ENCODE measurements at regions not wholly inside any gene's neighbourhood (a gene's known extent, or its start where the extent isn't known, plus 50 kb on each side); places are given as distances from the start of the nearest gene placed in this dataset.

GRCh38 chr12:128138125-128138524 is 128.8 kb upstream of the TMEM132C start:
- no peak for DNase-seq (ENCODE audit: low read depth)

DNA sequence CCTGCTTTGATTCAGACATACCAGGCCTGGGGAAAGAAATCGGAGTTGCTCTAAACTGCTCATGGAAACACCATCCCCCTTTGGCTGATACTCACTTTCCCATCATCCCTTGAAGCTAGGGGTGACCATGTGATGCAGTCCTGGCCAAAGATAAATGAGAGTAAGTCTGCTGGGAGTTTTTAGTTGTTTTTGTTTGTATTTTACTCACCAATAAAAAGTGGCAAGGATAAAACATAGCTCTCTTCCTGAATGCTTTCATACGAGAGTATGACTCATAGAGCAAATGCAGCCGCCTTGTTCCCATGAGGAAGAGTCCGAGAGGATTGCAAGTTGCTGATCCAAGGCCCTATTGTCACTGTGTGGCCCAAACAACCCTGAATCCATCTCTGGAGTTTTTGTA is 126.4 kb upstream of the TMEM132C start:
- no peak for DNase-seq (ENCODE audit: low read depth)

- no peak for DNase-seq (ENCODE audit: low read depth)
Observed at GRCh38 chr12:128150961-128151360, 116.0 kb upstream of the TMEM132C start.

DNA sequence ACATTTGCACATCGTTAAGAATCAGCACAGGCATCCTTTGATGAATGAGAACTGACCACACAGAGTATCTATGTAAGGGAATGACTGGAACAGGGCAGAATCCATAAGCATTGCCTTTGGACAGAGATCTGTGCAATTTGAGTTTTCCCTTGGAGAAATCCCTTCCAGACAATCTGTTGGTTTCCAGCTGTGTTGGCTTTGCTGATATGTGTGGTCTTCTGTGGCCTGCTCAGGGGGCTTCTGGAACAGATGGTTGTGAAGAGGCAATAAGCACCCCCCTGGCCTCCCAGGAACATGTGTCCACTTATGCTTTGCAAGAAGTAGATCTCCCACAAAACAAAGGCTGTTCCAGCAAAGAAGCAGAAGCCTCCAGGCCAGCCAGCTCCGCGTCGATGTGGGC is 111.4 kb upstream of the TMEM132C start:
- DNase-seq (ENCODE audit: low read depth), result no peak

DNA sequence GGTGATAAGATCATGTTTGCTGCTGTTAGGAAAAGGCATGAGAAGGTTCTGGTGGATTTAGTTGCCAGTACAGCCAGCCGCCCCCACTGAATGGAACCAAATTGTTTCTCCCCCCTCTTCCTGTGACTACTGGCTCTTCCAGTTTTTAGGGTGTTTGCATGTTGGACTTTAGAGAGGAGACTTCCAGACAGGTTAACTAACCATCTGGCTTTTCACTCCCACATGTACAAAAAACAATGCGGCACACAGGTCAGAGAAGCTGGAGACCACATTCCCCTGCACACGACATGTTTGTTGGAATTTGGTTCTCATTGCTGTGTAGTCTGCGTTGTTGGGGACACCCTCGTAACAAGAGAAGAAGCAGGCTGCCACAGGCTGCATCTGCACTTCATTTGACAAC is 103.9 kb upstream of the TMEM132C start:
- no peak for DNase-seq (ENCODE audit: low read depth)

DNA sequence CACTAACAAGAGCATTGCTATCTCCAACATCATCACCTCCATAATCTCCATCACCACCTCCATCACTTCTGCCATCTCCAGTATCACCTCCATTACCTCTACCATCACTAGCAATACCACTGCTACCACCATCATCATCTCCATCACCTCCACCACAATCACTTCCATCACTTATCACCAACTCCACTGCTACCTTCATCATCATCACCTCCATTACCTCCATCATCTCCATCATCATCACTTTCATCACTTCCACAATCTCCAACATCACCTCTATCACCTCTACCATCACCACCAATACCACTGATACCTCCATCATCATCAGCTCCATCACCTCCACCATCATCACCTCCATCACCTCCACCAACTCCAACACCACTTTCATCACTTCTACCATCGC is 102.4 kb upstream of the TMEM132C start:
- no peak for DNase-seq (ENCODE audit: low read depth)

DNA sequence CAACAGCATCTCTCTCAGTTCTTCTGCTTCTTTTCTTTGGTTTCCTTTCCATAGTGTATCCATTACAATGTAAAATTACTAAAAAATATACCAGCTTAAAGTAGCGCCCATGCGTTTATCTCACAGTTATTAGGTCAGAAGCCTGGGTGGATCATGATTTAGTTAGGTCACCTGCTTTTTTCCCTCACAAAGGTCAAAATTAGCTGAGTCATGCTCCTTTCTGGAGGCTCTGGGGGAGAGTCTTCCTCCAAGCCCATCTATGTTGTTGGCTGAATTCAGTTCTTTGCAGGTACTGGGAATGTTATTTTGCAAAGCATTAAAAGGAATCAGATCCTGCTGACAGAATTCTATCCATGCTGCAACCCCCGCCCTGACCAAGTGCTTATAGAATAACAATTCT is 101.6 kb upstream of the TMEM132C start:
- DNase-seq (ENCODE audit: low read depth), result no peak

GRCh38 chr12:128168273-128168672 is 98.7 kb upstream of the TMEM132C start:
- no peak for DNase-seq (ENCODE audit: low read depth)

DNA sequence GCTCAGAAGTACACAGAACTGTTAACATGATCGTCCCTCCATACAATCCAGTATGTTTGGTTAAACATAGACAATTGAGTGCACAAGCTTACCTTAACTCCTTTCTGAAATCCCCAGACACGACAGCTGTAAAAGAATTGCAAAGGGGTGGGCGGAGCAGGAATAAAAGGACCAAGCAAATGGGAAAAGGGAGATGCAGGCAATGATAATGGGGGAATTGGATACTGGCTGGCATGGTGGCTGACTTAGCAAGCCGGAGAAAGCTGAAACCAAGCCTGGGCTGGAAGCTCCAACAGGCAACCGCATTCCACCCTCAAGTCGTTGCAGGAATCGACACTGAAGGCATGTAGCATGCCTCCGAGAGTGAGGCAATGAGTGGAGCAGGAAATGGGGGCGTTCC is 96.8 kb upstream of the TMEM132C start:
- no peak for DNase-seq (ENCODE audit: low read depth)

- no peak for DNase-seq (ENCODE audit: low read depth)
Observed at GRCh38 chr12:128178565-128178964, 88.4 kb upstream of the TMEM132C start.

DNA sequence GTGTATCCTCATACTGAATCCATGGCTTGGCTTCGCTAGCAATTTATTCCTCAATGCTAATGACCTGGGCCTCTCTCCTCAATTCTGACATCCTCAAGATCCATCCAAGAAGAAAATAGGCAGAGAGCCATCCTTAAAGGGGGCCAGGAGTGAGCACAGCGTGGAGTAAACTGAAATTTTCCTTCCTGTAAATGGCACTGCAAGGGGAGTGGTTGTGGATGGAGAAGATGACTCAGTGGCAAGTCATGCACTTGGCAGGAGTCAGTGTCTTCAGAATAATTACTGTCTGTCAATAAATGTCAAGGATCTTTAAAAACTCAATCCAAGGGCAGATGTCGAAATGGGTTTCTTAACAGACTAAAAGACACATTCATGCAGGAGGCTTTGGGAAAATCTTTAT is 88.0 kb upstream of the TMEM132C start:
- no peak for DNase-seq (ENCODE audit: low read depth)

- DNase-seq (ENCODE audit: low read depth), result no peak
Observed at GRCh38 chr12:128180166-128180565, 86.8 kb upstream of the TMEM132C start.

DNA sequence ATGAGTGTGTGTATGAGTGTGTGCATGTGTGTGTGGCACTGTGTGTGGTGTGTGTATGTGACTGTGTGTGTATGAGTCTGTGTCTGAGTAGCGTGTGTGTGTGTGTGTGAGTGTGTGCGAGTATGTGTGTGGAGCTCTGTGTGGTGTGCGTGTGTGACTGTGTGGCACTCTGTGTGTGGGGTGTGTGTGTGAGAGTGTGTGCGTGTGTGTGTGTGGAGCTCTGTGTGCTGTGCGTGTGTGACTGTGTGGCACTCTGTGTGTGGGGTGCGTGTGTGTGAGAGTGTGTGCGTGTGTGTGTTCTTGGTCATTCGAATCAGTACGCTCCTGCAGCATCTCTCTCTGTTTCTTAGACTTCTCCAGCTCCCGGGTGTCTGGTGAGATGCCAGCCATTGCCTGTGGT is 76.9 kb upstream of the TMEM132C start:
- DNase-seq (ENCODE audit: low read depth), result no peak

DNA sequence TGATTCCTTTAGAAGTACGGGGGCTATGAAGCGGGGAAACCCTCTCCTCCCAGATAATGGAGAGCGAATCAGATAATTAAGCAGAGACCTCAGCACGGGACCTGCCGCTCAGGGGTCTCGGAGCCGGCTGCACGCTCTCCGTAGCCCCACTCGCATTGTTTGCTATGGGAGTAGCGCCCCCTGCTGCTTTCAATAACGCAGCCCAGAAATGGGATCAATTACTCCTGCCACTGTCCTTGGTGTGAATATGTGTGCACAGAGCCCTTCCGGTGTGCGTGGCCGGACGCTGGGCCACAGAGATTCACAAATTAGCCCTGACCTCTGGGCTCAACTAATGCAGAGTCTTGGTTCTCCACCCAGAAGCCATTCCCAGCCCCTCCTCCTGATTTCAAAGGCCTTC is 76.4 kb upstream of the TMEM132C start:
- DNase-seq (ENCODE audit: low read depth), result no peak

DNA sequence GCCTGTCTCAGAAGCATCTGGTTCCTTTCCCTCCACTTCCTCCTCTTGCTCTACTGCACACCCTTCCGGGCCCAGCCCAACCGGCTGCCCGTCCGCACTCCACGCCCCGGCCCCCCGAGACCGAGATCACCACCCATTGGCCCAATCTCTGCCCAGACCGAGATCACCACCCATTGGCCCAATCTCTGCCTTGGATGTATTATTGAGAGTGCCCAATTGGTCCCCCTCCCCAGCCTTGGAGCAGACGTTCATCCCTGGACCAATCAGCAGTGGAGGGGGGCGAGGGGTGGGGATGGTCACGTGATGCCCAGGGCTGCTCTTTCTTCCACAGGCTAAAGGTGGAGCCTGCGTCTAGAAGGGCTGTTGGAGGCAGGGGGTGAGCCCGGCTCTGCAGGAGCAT is 75.6 kb upstream of the TMEM132C start:
- DNase-seq (ENCODE audit: low read depth), result no peak

GRCh38 chr12:128204711-128205110 is 62.3 kb upstream of the TMEM132C start:
- DNase-seq (ENCODE audit: low read depth), result no peak

DNA sequence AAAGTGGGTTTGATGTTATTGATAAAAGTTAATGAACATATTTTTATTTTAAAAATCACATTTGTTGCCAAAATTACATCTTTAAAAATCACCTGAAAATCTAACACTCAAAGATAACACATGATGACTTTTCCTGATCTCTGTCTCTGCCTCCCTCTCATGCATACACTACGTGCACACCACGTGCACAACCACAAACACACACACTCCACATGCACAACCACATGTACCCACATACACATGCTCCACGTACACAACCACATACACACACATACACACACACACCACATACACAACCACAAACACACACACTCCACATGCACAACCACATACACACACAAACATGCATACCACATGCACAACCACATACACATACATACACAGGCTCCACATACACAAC is 61.8 kb upstream of the TMEM132C start:
- no peak for DNase-seq (ENCODE audit: low read depth)

DNA sequence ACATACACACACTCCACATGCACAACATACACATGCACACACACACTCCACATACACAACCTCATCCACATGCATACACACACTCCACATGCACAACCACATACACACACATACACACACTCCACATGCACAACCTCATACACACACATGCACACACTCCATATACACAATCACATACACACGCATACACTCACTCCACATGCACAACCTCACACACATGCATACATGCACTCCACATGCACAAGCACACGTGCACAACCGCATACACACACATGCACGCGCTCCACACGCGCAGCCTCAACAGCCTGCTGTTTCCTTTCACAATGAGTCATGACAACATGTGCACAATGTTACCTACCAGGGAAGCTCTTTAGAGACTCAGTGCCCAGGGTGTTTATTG is 61.2 kb upstream of the TMEM132C start:
- no peak for DNase-seq (ENCODE audit: low read depth)
